Prostate gland (tissue), 2 donors: ENCODE measurements at regions not wholly inside any gene's neighbourhood (a gene's known extent, or its start where the extent isn't known, plus 50 kb on each side); places are given as distances from the start of the nearest gene placed in this dataset.

Experiments used
- DNase-seq: peaks from one replicate; pipeline ENCODE4 v3.0.0-alpha.2; 2019; ENCODE audit warnings: low spot score
- H3K27ac ChIP-seq, 2 donors: fragments of 200-600 bp; sonication (generic); 2 replicates each; pipeline ENCODE4 v1.5.1; 2017 to 2019
- H3K27me3 ChIP-seq: fragments of 200-600 bp; sonication (generic); replicated peaks from 2 replicates; pipeline ENCODE4 v1.5.1; 2019; ENCODE audit not compliant: insufficient read depth
- H3K36me3 ChIP-seq, 2 donors: fragments of 200-600 bp; sonication (generic); 1 replicate in 1 of 2; 2 replicates in 1 of 2; pipeline versions ENCODE4 v1.5.1 to v1.8.1; 2017 to 2019
- H3K4me1 ChIP-seq: fragments of 200-600 bp; sonication (generic); replicated peaks from 2 replicates; pipeline ENCODE4 v1.5.1; 2019
- H3K4me3 ChIP-seq, 2 donors: fragments of 200-600 bp; sonication (generic); 2 replicates each; pipeline ENCODE4 v1.5.1; 2017 to 2019
- H3K9me3 ChIP-seq: fragments of 200-600 bp; sonication (generic); 2 replicates; pipeline ENCODE4 v1.5.1; 2017
- CTCF ChIP-seq, 4 experiments: fragments of 200-600 bp in 2 of 4; fragments of 450-650 bp in 2 of 4; sonication (generic) in 2 of 4; IDR thresholded peaks; 1 replicate in 3 of 4; 2 replicates in 1 of 4; pipeline ENCODE4 v1.5.1; 2016 to 2019; ENCODE audit warnings: antibody characterized with exemption in 4 of 4, mild to moderate bottlenecking in 2 of 4, moderate library complexity in 2 of 4
- POLR2A ChIP-seq: fragments of 450-650 bp; IDR thresholded peaks from one replicate; pipeline ENCODE4 v1.6.1; 2016; ENCODE audit warnings: antibody characterized with exemption, mild to moderate bottlenecking
- POLR2AphosphoS5 ChIP-seq: sonication (generic); formaldehyde crosslinking; IDR thresholded peaks from one replicate; pipeline ENCODE4 v1.6.1; 2017; ENCODE audit warnings: antibody characterized with exemption
- WGBS: methylation state at CpG from one replicate; pipeline ENCODE4 v1.1.5; 2018; 5-methylcytosine and 5-hydroxymethylcytosine counted together
- intact Hi-C: fragments of 100-400 bp; cut with DNase I; formaldehyde crosslinking; loops from one replicate; pipeline ENCODE4 v1.14.2; 2022

- DNase-seq, result no peak
- TF ChIP-seq POLR2AphosphoS5, result no peak
- no peak for TF ChIP-seq POLR2A
- TF ChIP-seq CTCF (IDR thresholded peaks at IDR 0.05), result no peak
- Histone ChIP-seq H3K4me3 (no peak overlapping the region), H3K27me3 (no peaks in the 10 kb centered on the region), H3K27ac (no peak overlapping the region), H3K36me3 (no peaks in the 10 kb centered on the region), H3K9me3 (no peaks in the 10 kb centered on the region), H3K4me1 (no peaks in the 10 kb centered on the region)
- 86% methylated on average over 3 of the region's 3 CpGs for WGBS
- intact Hi-C loops, result no loop called here
Measured at GRCh38 chr6:55651015-55651414, 72.0 kb upstream of the HMGCLL1 start.

- no peak overlapping the region for H3K4me3 ChIP-seq
- no peak for DNase-seq
- H3K4me1 ChIP-seq, result no peaks in the 10 kb centered on the region
- TF ChIP-seq POLR2AphosphoS5 (no peak), CTCF (IDR thresholded peaks at IDR 0.05) (no peak), POLR2A (no peak)
- intact Hi-C loops, result no loop called here
- no peak overlapping the region for H3K27ac ChIP-seq
- no peaks in the 10 kb centered on the region for H3K9me3 ChIP-seq
- H3K36me3 ChIP-seq, result no peaks in the 10 kb centered on the region
- no peaks in the 10 kb centered on the region for H3K27me3 ChIP-seq
Measured at GRCh38 chr6:55643861-55644260, 64.9 kb upstream of the HMGCLL1 start.

GRCh38 chr6:55642366-55642765, 63.4 kb upstream of the HMGCLL1 start:
- WGBS, result 88% methylated on average over 2 of the region's 2 CpGs

GRCh38 chr6:55636406-55637102, 57.6 kb upstream of the HMGCLL1 start:
- intact Hi-C loops, result no loop called here
- Histone ChIP-seq H3K27me3 (no peaks in the 10 kb centered on the region), H3K36me3 (no peaks in the 10 kb centered on the region), H3K4me3 (no peak overlapping the region), H3K9me3 (no peaks in the 10 kb centered on the region), H3K27ac (no peak overlapping the region), H3K4me1 (no peaks in the 10 kb centered on the region)
- TF ChIP-seq POLR2AphosphoS5 (no peak), POLR2A (no peak), CTCF (IDR thresholded peaks at IDR 0.05) (no peak)
- no peak for DNase-seq
- 77% methylated on average over 2 of the region's 2 CpGs for WGBS

More at GRCh38 chr6:55642366-55642765, 63.4 kb upstream of the HMGCLL1 start:
- H3K27me3 ChIP-seq, result no peaks in the 10 kb centered on the region
- DNase-seq, result no peak
- H3K9me3 ChIP-seq, result no peaks in the 10 kb centered on the region
- TF ChIP-seq POLR2A, result no peak
- no peak for TF ChIP-seq POLR2AphosphoS5
- TF ChIP-seq CTCF (IDR thresholded peaks at IDR 0.05), result no peak
- no peaks in the 10 kb centered on the region for H3K4me1 ChIP-seq
- H3K4me3 ChIP-seq, result no peak overlapping the region
- H3K27ac ChIP-seq, result no peak overlapping the region
- intact Hi-C loops, result no loop called here
- no peaks in the 10 kb centered on the region for H3K36me3 ChIP-seq

- no peaks in the 10 kb centered on the region for H3K27me3 ChIP-seq
- H3K4me3 ChIP-seq, result no peak overlapping the region
- H3K27ac ChIP-seq, result no peak overlapping the region
- no peaks in the 10 kb centered on the region for H3K36me3 ChIP-seq
- no peaks in the 10 kb centered on the region for H3K9me3 ChIP-seq
- WGBS, result 84% methylated on average over 3 of the region's 3 CpGs
- no peak for DNase-seq
- intact Hi-C loops, result no loop called here
- H3K4me1 ChIP-seq, result no peaks in the 10 kb centered on the region
- no peak for TF ChIP-seq POLR2AphosphoS5
- no peak for TF ChIP-seq POLR2A
- no peak for TF ChIP-seq CTCF (IDR thresholded peaks at IDR 0.05)
Measured at GRCh38 chr6:55633471-55633870, 54.5 kb upstream of the HMGCLL1 start.
